SJSA1 (cell line): ENCODE measurements at regions not wholly inside any gene's neighbourhood (a gene's known extent, or its start where the extent isn't known, plus 50 kb on each side); places are given as distances from the start of the nearest gene placed in this dataset.

ENCODE experiments used
- DNase-seq, 2 experiments: peaks; one replicate each; pipeline ENCODE4 v3.0.0-alpha.2; 2015 to 2020; ENCODE audit warnings: low spot score in 2 of 2, low read depth in 1 of 2
- H3K27ac ChIP-seq: fragments of 250-450 bp; sonication (Bioruptor Pico); 2 replicates; pipeline ENCODE4 v1.5.1; 2020; ENCODE audit warnings: mild to moderate bottlenecking, moderate library complexity
- H3K27me3 ChIP-seq: fragments of 250-450 bp; sonication (Bioruptor Pico); replicated peaks from 2 replicates; pipeline ENCODE4 v1.5.1; 2020; ENCODE audit warnings: mild to moderate bottlenecking, moderate library complexity
- H3K36me3 ChIP-seq: fragments of 250-450 bp; sonication (Bioruptor Pico); 2 replicates; pipeline ENCODE4 v1.5.1; 2020; ENCODE audit warnings: mild to moderate bottlenecking
- H3K4me1 ChIP-seq: fragments of 250-450 bp; sonication (Bioruptor Pico); replicated peaks from 2 replicates; pipeline ENCODE4 v1.6.1; 2021; ENCODE audit warnings: mild to moderate bottlenecking
- H3K4me3 ChIP-seq: fragments of 250-450 bp; sonication (Bioruptor Pico); 2 replicates; pipeline ENCODE4 v1.5.1; 2020; ENCODE audit warnings: mild to moderate bottlenecking
- H3K9me3 ChIP-seq: fragments of 250-450 bp; sonication (Bioruptor Pico); replicated peaks from 2 replicates; pipeline ENCODE4 v1.5.1; 2020; ENCODE audit warnings: mild to moderate bottlenecking

DNA sequence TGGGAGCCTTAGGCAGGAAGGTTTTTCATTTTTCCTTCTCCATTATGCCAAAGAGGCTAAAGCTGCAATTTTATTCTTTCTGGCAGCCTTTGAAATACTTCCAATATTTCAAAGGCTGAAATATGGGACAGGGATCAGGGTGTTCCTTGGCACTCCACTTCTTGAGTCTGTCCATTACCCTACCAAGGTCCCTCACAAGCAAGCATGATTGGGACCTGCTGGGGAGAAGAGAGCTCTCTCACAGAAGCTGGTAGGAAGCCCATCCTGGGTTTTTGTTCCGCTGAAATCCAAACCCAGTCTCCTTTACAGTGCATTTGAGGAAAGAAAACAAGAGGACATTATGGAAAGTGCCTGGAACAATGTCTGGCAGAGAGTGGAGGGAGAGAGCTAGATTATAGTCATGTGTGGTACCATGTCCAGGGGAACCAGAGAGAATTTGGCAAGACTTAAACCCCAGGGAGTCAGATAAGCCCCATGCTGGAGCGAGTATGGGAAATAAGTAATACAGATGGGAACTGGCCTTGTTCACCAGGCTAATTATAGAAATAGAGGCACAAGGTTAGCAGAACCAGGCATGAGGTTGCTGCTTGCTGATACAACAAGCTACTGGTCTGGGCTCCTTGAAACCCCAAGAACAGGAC is 104.7 kb downstream of the LSM5 start:
- DNase-seq: no peak
- H3K27ac ChIP-seq: no peak overlapping the region
- no peak overlapping the region for H3K4me3 ChIP-seq
- H3K27me3 ChIP-seq: no peaks in the 10 kb centered on the region
- no peaks in the 10 kb centered on the region for H3K9me3 ChIP-seq
- H3K4me1 ChIP-seq: no peaks in the 10 kb centered on the region
- no peaks in the 10 kb centered on the region for H3K36me3 ChIP-seq

- no peaks in the 10 kb centered on the region for H3K9me3 ChIP-seq
- no peaks in the 10 kb centered on the region for H3K27me3 ChIP-seq
- H3K4me1 ChIP-seq: no peaks in the 10 kb centered on the region
- no peak overlapping the region for H3K4me3 ChIP-seq
- no peak overlapping the region for H3K27ac ChIP-seq
- no peak for DNase-seq
- no peaks in the 10 kb centered on the region for H3K36me3 ChIP-seq
Observed at GRCh38 chr7:32381024-32381601, 109.1 kb downstream of the LSM5 start.

- Histone ChIP-seq H3K27ac (no peak overlapping the region), H3K4me1 (no peaks in the 10 kb centered on the region), H3K9me3 (no peaks in the 10 kb centered on the region), H3K27me3 (no peaks in the 10 kb centered on the region), H3K36me3 (no peaks in the 10 kb centered on the region), H3K4me3 (no peak overlapping the region)
- DNase-seq: no peak
Observed at GRCh38 chr7:32379510-32380112, 110.6 kb downstream of the LSM5 start.

DNA sequence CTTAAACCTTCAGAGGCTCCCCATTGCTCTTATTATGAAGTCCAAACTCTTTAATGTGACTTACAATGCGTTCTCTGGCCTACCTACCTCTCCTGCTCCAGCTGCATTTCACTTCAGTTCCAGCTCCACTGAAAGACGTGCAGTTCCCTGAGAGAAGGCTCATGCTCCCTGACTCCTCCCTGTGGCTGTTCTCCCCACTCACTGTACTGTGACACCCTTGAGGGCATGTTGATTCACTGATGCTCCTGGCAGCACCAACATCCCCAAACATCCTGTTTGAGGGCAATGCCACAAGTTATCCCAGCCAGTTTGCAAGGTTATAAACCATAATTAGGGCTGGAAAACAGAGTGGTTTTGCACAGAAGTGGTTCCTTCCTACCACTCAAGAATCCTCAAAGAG is 111.2 kb downstream of the LSM5 start:
- Histone ChIP-seq H3K9me3 (no peaks in the 10 kb centered on the region), H3K36me3 (no peaks in the 10 kb centered on the region), H3K27me3 (no peaks in the 10 kb centered on the region), H3K27ac (no peak overlapping the region), H3K4me1 (no peaks in the 10 kb centered on the region), H3K4me3 (no peak overlapping the region)
- no peak for DNase-seq

GRCh38 chr7:32364581-32364980 is 125.6 kb downstream of the LSM5 start:
- Histone ChIP-seq H3K4me3 (no peak overlapping the region), H3K9me3 (no peaks in the 10 kb centered on the region), H3K27me3 (peaks cover 12% of the 10 kb centered on the region; the same call in 1 of the 2 replicates), H3K36me3 (no peaks in the 10 kb centered on the region), H3K27ac (no peak overlapping the region), H3K4me1 (no peaks in the 10 kb centered on the region)
- DNase-seq: no peak

DNA sequence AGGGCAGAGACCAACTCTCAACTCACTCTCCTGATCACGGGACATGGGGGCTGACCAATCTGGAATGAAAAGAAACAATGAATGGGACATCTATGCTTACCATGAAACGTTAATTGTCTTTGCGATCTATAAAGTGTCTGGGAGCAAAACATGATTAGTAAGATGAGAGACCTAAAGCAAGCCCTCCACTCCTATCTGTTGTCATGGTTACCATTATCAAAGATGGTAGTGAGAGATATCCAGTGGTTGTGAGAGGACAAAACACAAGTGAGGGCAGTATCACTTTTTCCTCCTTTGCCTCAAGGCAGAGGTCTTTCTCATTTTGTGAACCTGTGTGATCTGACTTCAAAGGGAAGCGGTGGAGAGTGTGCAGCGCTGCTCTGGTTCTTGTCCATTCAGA is 130.1 kb downstream of the LSM5 start:
- peaks cover 21% of the 10 kb centered on the region; the same call in 1 of the 2 replicates for H3K27me3 ChIP-seq
- no peaks in the 10 kb centered on the region for H3K36me3 ChIP-seq
- H3K27ac ChIP-seq: no peak overlapping the region
- H3K9me3 ChIP-seq: no peaks in the 10 kb centered on the region
- no peaks in the 10 kb centered on the region for H3K4me1 ChIP-seq
- no peak overlapping the region for H3K4me3 ChIP-seq
- no peak for DNase-seq

DNA sequence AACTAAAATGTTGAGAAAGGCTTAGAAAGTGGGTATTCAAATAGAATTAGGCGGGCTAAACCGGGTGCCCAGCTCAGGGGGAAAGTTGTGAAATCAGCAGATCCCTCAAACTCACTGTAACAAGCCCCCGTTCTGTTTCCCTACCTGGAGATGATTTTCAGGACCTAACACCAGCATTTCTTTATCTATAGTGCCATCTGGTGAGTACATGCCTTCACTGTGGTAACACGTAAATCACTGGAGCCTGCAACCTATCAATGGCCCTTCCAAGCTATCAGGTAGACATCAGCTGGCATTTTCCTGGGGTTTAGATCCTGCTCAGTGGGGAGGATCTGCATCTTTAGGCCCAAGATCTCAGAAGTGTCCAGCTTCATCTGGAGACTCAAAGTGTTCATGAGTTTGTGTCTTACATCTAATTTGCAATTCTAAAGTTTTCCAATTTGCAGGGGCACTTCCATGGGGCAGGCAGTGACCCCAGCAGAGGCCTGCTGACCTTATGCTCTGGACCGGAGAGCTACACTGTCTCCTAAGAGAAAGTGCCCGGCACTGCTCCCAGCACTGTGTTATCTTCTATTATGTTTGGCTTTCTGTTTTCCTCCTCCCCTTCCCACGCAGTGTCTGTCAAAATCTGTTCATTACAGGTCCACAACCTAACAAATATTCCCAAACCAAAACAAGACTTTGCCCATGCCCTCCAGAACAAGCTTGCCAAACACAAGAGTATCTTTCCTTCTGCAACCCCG is 132.5 kb downstream of the LSM5 start:
- DNase-seq: no peak
- Histone ChIP-seq H3K36me3 (no peaks in the 10 kb centered on the region), H3K27me3 (peaks cover 15% of the 10 kb centered on the region; the same call in 1 of the 2 replicates), H3K27ac (no peak overlapping the region), H3K9me3 (no peaks in the 10 kb centered on the region), H3K4me1 (no peaks in the 10 kb centered on the region), H3K4me3 (no peak overlapping the region)

DNA sequence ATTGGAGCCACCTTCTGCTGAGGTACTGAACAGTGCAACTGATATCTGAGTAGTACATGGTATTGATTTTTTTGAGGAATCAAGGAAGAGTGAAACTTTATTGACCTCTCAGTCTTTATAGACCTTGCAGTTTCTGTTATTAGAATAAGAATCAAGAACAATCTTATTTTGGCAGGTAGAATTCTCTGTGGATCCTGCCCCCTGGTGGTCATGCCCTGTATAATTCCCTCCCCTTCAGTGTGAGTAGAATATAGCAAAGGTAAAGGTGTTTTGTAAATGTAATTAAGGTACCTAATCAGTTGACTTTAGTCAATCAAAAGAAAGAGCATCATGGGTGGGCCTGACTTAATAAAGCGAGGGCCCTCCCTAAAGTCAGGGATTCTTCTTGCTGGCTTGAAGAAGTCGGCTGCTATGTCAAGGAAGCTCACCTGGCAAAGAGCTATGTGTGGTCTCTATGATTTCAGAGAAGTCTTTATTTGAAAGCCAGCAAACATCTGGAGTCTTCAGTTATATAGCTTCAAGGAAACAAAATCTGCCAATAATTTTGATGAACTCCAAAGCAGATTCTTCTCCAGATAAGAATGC is 142.8 kb downstream of the LSM5 start:
- Histone ChIP-seq H3K9me3 (no peaks in the 10 kb centered on the region), H3K4me1 (no peaks in the 10 kb centered on the region), H3K4me3 (no peak overlapping the region), H3K27ac (no peak overlapping the region), H3K27me3 (no peaks in the 10 kb centered on the region), H3K36me3 (no peaks in the 10 kb centered on the region)
- DNase-seq: peak in 1 of 2 experiments; percentile 16

DNA sequence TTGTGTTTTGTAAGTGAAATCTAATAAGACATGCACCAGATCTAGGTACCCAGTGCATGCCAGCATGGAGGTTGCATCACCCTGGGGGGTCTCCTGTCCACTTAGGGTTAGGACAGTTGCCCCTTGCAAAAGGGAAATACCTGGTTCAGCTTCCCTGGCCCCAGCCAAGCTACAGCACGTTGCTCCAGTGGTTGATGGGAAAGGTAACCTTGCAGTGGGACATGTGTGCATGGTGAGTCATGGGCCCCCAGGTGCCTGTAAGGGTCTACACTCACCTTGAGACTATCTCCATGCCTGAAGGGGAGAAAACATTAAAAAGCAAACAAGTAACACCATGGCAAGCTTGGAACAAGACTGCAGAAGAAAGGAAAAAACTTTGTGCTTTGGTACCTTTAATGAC is 143.9 kb downstream of the LSM5 start:
- no peaks in the 10 kb centered on the region for H3K4me1 ChIP-seq
- no peaks in the 10 kb centered on the region for H3K27me3 ChIP-seq
- H3K9me3 ChIP-seq: no peaks in the 10 kb centered on the region
- no peaks in the 10 kb centered on the region for H3K36me3 ChIP-seq
- no peak overlapping the region for H3K4me3 ChIP-seq
- H3K27ac ChIP-seq: no peak overlapping the region
- no peak for DNase-seq

- Histone ChIP-seq H3K4me3 (no peak overlapping the region), H3K27ac (no peak overlapping the region), H3K27me3 (no peaks in the 10 kb centered on the region; the same call in 1 of the 2 replicates), H3K4me1 (no peaks in the 10 kb centered on the region), H3K36me3 (no peaks in the 10 kb centered on the region), H3K9me3 (no peaks in the 10 kb centered on the region)
- no peak for DNase-seq
Observed at GRCh38 chr7:32336726-32337125, 153.5 kb downstream of the LSM5 start.

- H3K27me3 ChIP-seq: no peaks in the 10 kb centered on the region; the same call in 1 of the 2 replicates
- DNase-seq: no peak
- H3K4me3 ChIP-seq: no peak overlapping the region
- H3K4me1 ChIP-seq: no peaks in the 10 kb centered on the region
- no peaks in the 10 kb centered on the region for H3K9me3 ChIP-seq
- no peak overlapping the region for H3K27ac ChIP-seq
- H3K36me3 ChIP-seq: no peaks in the 10 kb centered on the region
Observed at GRCh38 chr7:32335107-32335506, 155.1 kb downstream of the LSM5 start.

DNA sequence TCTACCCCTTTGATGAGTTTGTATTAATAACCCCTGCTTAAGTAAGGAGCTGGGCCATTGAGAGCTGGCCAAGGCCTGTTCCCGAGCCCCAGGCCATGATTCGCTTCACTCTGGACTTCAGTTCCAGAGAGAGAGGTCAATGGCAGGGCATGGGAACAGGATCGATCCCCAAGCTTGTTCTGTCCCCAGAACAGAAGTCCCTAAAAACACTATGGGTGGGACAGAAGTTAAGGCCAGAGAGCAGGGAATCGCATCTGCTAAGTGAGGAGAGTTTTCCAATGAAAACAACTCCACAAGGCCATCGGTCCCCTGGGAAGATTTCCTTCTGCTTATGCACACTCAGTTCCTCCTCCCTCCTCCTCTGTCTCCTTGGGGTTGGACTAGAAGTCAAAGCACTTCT is 159.6 kb downstream of the LSM5 start:
- H3K9me3 ChIP-seq: no peaks in the 10 kb centered on the region
- DNase-seq: no peak
- H3K36me3 ChIP-seq: no peaks in the 10 kb centered on the region
- H3K27ac ChIP-seq: no peak overlapping the region
- H3K27me3 ChIP-seq: no peaks in the 10 kb centered on the region
- no peak overlapping the region for H3K4me3 ChIP-seq
- no peaks in the 10 kb centered on the region for H3K4me1 ChIP-seq

- no peaks in the 10 kb centered on the region for H3K36me3 ChIP-seq
- H3K4me3 ChIP-seq: no peak overlapping the region
- DNase-seq: no peak
- no peaks in the 10 kb centered on the region for H3K9me3 ChIP-seq
- H3K27ac ChIP-seq: no peak overlapping the region
- no peaks in the 10 kb centered on the region for H3K27me3 ChIP-seq
- H3K4me1 ChIP-seq: no peaks in the 10 kb centered on the region
Observed at GRCh38 chr7:32326078-32326477, 164.1 kb downstream of the LSM5 start.

GRCh38 chr7:32323712-32324111 is 166.5 kb downstream of the LSM5 start:
- H3K9me3 ChIP-seq: no peaks in the 10 kb centered on the region
- no peaks in the 10 kb centered on the region for H3K36me3 ChIP-seq
- H3K27ac ChIP-seq: no peak overlapping the region
- no peaks in the 10 kb centered on the region for H3K4me1 ChIP-seq
- DNase-seq: no peak
- no peak overlapping the region for H3K4me3 ChIP-seq
- no peaks in the 10 kb centered on the region for H3K27me3 ChIP-seq
